ENCODE measurements at regions not wholly inside any gene's neighbourhood (a gene's known extent, or its start where the extent isn't known, plus 50 kb on each side); places are given as distances from the start of the nearest gene placed in this dataset.

- ATAC-seq = no peak
- intact Hi-C loops (cut with DNase I) = no loop called here
- DNase-seq = no peak
Measured at GRCh38 chr13:73141292-73141771, 82.5 kb downstream of the KLF5 start.

GRCh38 chr13:73140801-73141200 lies 82.0 kb downstream of the KLF5 start:
- ATAC-seq (no peak), DNase-seq (no peak)
- intact Hi-C loops (cut with DNase I) = no loop called here

- ATAC-seq (peak in 1 of 2 donors; percentile 27), DNase-seq (no peak)
- intact Hi-C loops (cut with DNase I) = no loop called here
Measured at GRCh38 chr13:73138638-73139491, 80.1 kb downstream of the KLF5 start.

- ATAC-seq (no peak), DNase-seq (no peak)
- intact Hi-C loops (cut with DNase I) = no loop called here
Measured at GRCh38 chr13:73138276-73138637, 79.5 kb downstream of the KLF5 start.

GRCh38 chr13:73136776-73137175 lies 78.0 kb downstream of the KLF5 start:
- no peak for DNase-seq
- intact Hi-C loops (cut with DNase I) = no loop called here
- ATAC-seq = no peak

- ATAC-seq = no peak
- intact Hi-C loops (cut with DNase I) = no loop called here
- no peak for DNase-seq
Measured at GRCh38 chr13:73133531-73133930, 74.7 kb downstream of the KLF5 start.

- DNase-seq (no peak), ATAC-seq (no peak)
- intact Hi-C loops (cut with DNase I) = no loop called here
Measured at GRCh38 chr13:73131247-73131646, 72.4 kb downstream of the KLF5 start.

- ATAC-seq (no peak), DNase-seq (no peak)
- intact Hi-C loops (cut with DNase I) = no loop called here
Measured at GRCh38 chr13:73129023-73129422, 70.2 kb downstream of the KLF5 start.
